Pancreas (tissue), 10 donors: ENCODE measurements at regions not wholly inside any gene's neighbourhood (a gene's known extent, or its start where the extent isn't known, plus 50 kb on each side); places are given as distances from the start of the nearest gene placed in this dataset.
"Not testable (repeated sequence)": the region's sequence is repeated elsewhere in the genome, so short reads cannot be mapped to it uniquely, and the experiment has no call there.

Experiments used
- ATAC-seq, 4 donors: fragments of 200-7000 bp; cut with Tn5 transposase; one replicate each; pipeline versions ENCODE4 v1.8.0 to v1.9.1; 2020; ENCODE audit warnings: mild to moderate bottlenecking in 4 of 4, moderate library complexity in 4 of 4
- DNase-seq, 6 donors: peaks; one replicate each; pipeline ENCODE4 v3.0.0-alpha.2; 2020
- FAIRE-seq: peaks from 2 replicates; lab custom pipeline; 2012; peaks lifted over from hg19 to GRCh38; lab: Jason Lieb, UNC
- H3K27ac ChIP-seq, 4 donors: fragments of 200-600 bp; sonication (generic); 1 replicate in 3 of 4; 2 replicates in 1 of 4; pipeline versions ENCODE4 v1.5.0 to v1.8.0; 2020
- H3K27me3 ChIP-seq, 4 donors: fragments of 200-600 bp; one replicate each; pipeline ENCODE4 v1.8.0; 2021
- H3K36me3 ChIP-seq, 3 donors: fragments of 200-600 bp; sonication (generic) in 1 of 3; one replicate each; pipeline versions ENCODE4 v1.5.0 to v1.8.0; 2020 to 2021
- H3K4me1 ChIP-seq, 3 donors: fragments of 200-600 bp; one replicate each; pipeline ENCODE4 v1.8.0; 2021
- H3K4me3 ChIP-seq, 4 donors: fragments of 200-600 bp; sonication (generic) in 2 of 4; one replicate each; pipeline versions ENCODE4 v1.5.0 to v1.8.0; 2020 to 2021
- H3K9me3 ChIP-seq, 4 donors: fragments of 200-600 bp; one replicate each; pipeline ENCODE4 v1.8.0; 2021
- CTCF ChIP-seq, 4 donors: fragments of 200-600 bp; sonication (generic) in 3 of 4; IDR thresholded peaks; one replicate each; pipeline versions ENCODE4 v1.5.0 to v1.8.0; 2021; ENCODE audit warnings: antibody characterized with exemption in 4 of 4
- WGBS, 2 donors: extraction: QIAGEN DNeasy Blood & Tissue Kit; methylation state at CpG; one replicate each; pipeline ENCODE4 v1.1.7; 2013; 5-methylcytosine and 5-hydroxymethylcytosine counted together
- intact Hi-C, 3 donors: fragments of 100-400 bp; cut with DNase I; formaldehyde crosslinking; loops; one replicate each; pipeline versions ENCODE4 v1.11.1 to v1.14.2; 2022
- donor health status: healthy with polysubstance abuse.
- donor health status: DM: no; HTN: no; CAD: no; lungs with moderate emphysema.
- donor health status: DM: no; HTN: no; CAD: no.
- donor health status: control.
- donor health status: control.
- donor health status: Bipolar disorder and iron deficiency.
- donor health status: DM: yes; HTN: yes; CAD: no.
- donor health status: DM: no; HTN: no; CAD: no.
- donor health status: DM: no; HTN: no; CAD: no.
- donor health status: DM: yes; HTN: yes; CAD: no.

DNA sequence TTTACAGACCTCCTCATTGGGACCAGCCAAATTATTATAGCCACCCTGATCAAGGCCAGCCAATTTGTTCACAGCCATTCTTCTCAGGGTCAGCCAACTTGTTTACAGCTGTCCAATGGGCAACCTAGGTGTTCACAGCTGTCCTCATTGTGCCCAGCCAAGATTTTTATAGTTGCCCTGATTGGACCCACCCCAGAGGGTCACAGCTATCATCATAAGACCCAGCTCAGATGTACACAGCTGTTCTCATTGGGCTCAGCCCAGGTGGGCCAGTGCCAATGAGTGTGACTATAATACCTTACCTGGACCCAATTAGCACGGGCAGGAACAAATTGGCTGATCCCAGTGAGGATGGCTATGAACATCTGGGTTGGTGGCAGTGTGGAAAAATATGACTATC lies 1151.8 kb downstream of the UQCRFS1 start:
- no peaks in the 10 kb centered on the region for H3K36me3 ChIP-seq
- no peak overlapping the region for H3K27ac ChIP-seq
- FAIRE-seq, result no peak
- H3K27me3 ChIP-seq, result no peaks in the 10 kb centered on the region
- peak in 3 of 4 donors; percentile 57 to 88 (median 61) for ATAC-seq
- intact Hi-C loops, result no loop called here
- H3K4me3 ChIP-seq, result no peak overlapping the region
- peak in 3 of 6 donors; percentile 47 to 65 (median 61) for DNase-seq
- WGBS, 2 donors, result 23 to 41% methylated on average over 1 of the region's 1 CpG
- TF ChIP-seq CTCF (IDR thresholded peaks at IDR 0.05), result no peak
- H3K9me3 ChIP-seq, result no peaks in the 10 kb centered on the region
- H3K4me1 ChIP-seq, result no peaks in the 10 kb centered on the region

- H3K9me3 ChIP-seq, H3K36me3 ChIP-seq, H3K4me3 ChIP-seq, H3K4me1 ChIP-seq, FAIRE-seq, DNase-seq, H3K27me3 ChIP-seq, intact Hi-C loops, H3K27ac ChIP-seq, ATAC-seq: not testable (repeated sequence)
These were observed 1155.9 kb downstream of the UQCRFS1 start for GRCh38 chr19:28057026-28057425.

DNA sequence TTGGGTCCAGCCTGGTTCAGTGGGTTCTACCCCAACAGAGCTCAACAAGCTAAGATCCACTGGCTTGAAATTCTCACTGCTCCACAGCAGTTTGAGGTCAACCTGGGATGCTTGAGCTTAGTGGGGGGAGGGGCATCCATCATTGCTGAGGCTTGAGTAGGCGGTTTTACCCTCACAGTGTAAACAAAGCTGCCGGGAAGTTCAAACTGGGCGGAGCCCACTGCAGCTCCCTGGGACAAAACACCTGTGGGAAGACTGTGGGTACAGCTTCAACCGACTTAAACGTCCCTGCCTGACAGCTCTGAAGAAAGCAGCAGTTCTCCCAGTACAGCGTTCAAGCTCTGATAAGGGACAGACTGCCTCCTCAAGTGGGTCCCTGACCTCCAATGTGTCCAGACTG lies 1161.9 kb downstream of the UQCRFS1 start:
- DNase-seq (peak in 3 of 6 donors; percentile 22 to 41 (median 23)), ATAC-seq (peak in 1 of 4 donors; percentile 73), FAIRE-seq (no peak)
- H3K4me3 ChIP-seq, result no peak overlapping the region
- no peaks in the 10 kb centered on the region for H3K9me3 ChIP-seq
- no peaks in the 10 kb centered on the region for H3K27me3 ChIP-seq
- WGBS, 2 donors, result 12 to 17% methylated on average over 6 of the region's 6 CpGs
- intact Hi-C loops, result no loop called here
- H3K4me1 ChIP-seq, result no peaks in the 10 kb centered on the region
- TF ChIP-seq CTCF (IDR thresholded peaks at IDR 0.05), result no peak
- H3K27ac ChIP-seq, result no peak overlapping the region
- H3K36me3 ChIP-seq, result no peaks in the 10 kb centered on the region

- TF ChIP-seq CTCF (IDR thresholded peaks at IDR 0.05), result no peak
- no peak overlapping the region for H3K27ac ChIP-seq
- H3K27me3 ChIP-seq, result no peaks in the 10 kb centered on the region
- ATAC-seq (no peak), FAIRE-seq (no peak), DNase-seq (no peak)
- WGBS, 2 donors, result 66 to 93% methylated on average over 2 of the region's 2 CpGs
- H3K9me3 ChIP-seq, result no peaks in the 10 kb centered on the region
- H3K4me3 ChIP-seq, result no peak overlapping the region
- H3K4me1 ChIP-seq, result no peaks in the 10 kb centered on the region
- no peaks in the 10 kb centered on the region for H3K36me3 ChIP-seq
- intact Hi-C loops, result no loop called here
These were observed 1163.1 kb downstream of the UQCRFS1 start for GRCh38 chr19:28049875-28050274.

DNA sequence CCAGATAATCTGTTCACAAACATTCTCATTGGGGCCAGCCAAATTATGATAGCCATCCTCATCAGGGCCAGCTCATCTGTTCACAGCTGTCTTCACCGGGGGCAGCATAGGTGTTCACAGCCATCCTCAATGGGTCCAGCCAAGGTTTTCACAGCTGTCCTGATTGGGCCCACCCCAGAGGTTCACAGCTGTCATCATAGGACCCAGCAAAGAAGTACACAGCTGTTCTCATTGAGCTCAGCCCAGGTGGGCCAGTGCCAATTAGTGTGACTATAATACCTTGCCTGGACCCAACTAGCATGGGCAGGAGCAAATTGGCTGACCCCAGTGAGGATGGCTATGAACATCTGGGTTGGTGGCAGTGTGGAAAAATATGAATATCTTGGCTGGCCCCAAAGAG lies 1166.0 kb downstream of the UQCRFS1 start:
- Histone ChIP-seq H3K4me1 (no peaks in the 10 kb centered on the region), H3K27ac (no peak overlapping the region), H3K4me3 (no peak overlapping the region), H3K9me3 (no peaks in the 10 kb centered on the region), H3K36me3 (no peaks in the 10 kb centered on the region), H3K27me3 (no peaks in the 10 kb centered on the region)
- no peak for DNase-seq
- intact Hi-C loops, result no loop called here
- no peak for FAIRE-seq
- no peak for ATAC-seq
- WGBS, 2 donors, result 95 to 96% methylated on average over 1 of the region's 1 CpG
- no peak for TF ChIP-seq CTCF (IDR thresholded peaks at IDR 0.05)

- no peak overlapping the region for H3K4me3 ChIP-seq
- no peak for ATAC-seq
- H3K36me3 ChIP-seq, result no peaks in the 10 kb centered on the region
- intact Hi-C loops, result no loop called here
- 86 to 93% methylated on average over 2 of the region's 2 CpGs for WGBS, 2 donors
- no peak for FAIRE-seq
- H3K27me3 ChIP-seq, result no peaks in the 10 kb centered on the region
- no peaks in the 10 kb centered on the region for H3K9me3 ChIP-seq
- no peak for DNase-seq
- no peak for TF ChIP-seq CTCF (IDR thresholded peaks at IDR 0.05)
- H3K4me1 ChIP-seq, result no peaks in the 10 kb centered on the region
- H3K27ac ChIP-seq, result no peak overlapping the region
These were observed 1167.3 kb downstream of the UQCRFS1 start for GRCh38 chr19:28045621-28046020.
